SKM-1 treated with dmso at 0.1 percent for 144 hours (cell line): ENCODE measurements at regions not wholly inside any gene's neighbourhood (a gene's known extent, or its start where the extent isn't known, plus 50 kb on each side); places are given as distances from the start of the nearest gene placed in this dataset.

Experiments
- DNase-seq: peaks from one replicate; lab custom pipeline; 2025; ENCODE audit not compliant: unreplicated experiment; lab: John Stamatoyannopoulos, UW

DNA sequence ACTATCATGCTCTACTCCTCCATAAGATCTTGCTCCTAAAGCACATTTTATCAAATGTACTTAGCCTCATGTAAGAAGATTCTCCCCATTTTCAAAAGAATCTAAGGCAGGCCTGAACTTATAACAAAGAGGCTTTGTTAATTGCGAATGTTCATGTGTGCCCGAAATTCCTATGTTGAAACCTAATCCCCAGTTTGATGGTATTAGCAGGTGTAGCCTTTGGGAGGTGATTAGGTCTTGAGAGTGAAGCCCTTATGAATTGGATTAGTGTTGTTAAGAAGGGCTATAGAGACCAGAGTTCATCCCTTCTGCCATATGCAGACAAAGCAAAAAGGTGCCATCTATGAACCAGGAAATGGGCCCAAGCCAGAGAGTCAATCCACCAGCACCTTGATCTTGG, 234.5 kb downstream of the PAX3 start:
- no peak for DNase-seq

DNA sequence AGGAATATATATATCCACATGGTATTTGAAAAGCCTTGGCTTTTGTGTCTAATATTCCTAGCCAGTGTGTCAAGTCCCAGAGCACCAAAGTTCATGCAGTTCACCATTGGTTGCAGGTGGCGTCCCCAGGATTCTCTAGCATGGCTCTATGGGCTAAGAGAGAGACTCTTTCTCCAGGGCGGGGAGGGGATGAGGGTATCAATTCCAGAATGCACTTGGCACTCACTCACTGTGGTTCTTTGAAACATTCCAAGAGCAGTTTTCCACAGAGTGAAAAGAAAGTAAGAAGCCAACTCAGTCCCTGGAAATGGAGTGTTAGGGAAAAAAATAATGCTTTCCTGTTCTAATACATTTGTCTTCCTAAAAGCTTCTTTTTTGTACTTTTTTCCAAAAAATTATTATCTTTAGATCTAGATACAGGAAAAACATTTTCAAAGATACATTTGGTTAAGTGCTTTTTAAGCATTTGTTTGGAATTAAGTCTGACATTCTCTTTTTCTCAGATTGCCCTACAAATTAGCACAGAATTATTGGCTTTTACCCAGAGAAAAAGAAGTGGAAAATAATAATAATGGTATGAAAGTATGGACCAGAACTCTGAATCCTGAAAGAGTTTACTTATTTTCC, 239.9 kb downstream of the PAX3 start:
- DNase-seq, result no peak

DNA sequence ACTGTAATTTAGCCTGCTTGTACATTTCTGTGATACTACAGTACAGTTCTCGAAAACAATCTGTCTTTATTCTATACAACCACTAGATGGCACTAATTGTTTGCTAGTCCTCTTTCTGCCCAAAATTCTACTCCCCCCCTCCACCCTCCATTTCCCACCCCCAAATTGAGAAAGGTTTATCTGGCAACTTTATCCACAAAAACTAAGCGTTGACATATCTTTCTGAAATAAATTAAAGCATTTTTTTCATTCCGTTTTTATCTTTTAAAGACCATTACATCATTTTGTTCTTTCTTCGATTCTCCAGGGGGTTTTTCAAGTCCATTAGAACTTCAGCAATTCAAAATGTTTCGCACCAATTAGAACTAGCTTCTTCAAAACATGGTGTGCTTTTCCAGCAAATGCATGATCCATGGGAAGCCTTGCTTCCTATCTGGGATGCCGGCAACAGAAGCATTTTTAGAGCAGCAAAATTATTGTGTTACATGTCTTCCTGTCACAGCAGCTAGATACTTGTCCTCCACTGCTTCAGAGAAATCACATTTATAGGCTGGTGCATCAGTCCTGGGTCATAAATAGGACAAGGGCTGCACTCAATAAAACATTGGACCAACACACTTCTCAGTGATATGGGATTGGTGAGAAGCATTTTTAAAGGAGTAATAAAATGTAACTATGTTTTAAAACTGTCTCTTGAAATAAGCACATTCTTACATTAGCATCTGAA, 241.3 kb downstream of the PAX3 start:
- DNase-seq, result peak; percentile 9

DNA sequence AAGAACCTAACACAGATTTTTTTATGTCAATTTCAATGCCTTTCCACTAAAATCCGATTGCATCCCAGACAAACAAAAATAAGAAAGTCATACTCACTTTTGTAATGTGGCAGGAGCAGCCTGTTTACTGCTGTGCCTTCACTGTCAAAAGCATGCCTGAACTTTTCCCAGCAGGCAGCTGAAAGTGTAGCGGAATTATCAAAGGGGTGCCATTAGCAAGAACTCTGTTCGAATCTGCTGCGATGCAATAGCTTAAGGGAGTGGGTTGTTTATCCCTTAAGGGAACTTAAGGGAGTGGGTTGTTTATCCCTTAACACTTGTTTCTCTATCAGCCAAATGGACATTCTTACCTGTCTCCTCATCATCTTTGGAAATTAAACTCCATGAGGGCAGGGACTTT, 243.5 kb downstream of the PAX3 start:
- DNase-seq, result no peak

DNA sequence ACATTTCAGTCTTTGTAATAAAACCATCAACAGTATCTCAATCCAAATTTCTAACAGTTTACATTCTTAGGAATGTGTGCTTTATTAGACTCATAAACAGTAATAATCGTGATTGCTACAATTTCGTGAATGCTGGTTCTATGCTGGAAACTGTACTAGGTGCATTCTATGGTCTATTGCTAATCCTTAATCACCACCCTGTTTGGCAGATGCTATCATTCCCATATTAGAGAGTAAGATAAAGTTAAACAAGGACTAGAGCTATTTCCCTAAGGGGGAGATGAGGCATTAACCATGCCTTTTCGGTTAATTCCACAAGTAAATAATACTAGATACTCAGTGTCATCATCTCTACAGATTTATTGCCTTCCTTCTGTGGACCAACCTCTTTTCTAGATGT, 244.0 kb downstream of the PAX3 start:
- no peak for DNase-seq

DNA sequence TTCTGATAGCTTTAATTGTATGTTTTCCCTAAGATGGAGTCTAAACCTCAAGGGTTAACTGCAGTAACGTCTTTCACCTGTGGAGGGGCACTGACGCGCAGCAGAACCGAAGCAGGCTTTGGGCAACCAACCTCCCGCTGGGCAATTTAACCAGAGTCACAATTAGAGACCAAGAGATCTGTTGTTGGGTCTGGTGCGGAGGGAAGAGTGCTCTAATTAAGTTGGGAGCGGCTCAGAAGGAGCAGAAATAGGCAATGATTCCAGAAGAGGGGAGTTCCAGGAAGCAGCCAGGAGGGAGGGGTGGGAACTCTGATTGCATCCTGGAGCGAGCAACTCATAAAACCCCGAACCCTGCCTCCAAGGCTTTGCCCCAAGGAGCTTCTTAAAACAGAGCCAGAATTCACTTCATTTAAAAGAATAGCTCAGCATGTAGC, 245.8 kb downstream of the PAX3 start:
- DNase-seq, result no peak

DNA sequence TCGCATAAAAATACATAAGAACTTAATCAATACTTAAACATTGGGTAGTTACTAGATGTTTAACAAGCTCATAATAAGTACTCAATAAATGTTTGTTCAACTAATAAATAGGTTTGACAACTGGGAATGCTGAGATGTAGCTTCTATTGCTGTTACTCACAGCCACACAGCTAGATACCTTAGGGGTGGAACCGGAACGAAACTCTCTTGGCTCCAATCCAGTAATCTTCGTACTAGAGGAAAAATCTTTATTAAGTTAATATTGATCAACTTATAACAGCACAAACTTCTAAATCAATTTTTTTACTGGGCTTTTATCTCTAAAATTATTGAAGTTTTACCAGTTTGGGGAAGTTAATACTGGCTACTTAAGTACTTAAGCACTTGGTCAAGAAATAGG, 247.8 kb downstream of the PAX3 start:
- DNase-seq, result no peak

DNA sequence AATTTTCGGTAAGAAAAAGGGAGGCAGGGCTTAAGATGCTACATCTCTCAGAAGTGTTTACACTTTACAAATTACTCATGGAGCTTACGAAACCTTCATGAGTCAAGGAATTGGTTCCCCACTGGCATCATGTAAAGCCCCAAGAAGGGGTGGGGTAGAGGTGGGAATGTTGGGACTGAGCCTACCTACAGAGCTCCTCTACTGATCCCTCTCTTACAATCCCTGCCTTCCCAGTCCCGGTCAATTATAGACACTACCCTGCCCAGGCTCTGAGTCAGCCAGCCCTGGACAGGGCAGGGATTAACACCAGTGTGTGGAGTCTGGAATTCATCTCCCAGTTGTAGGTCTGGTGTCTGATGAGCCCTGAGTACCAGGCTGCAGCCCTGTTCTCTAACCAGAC, 248.9 kb downstream of the PAX3 start:
- no peak for DNase-seq

DNA sequence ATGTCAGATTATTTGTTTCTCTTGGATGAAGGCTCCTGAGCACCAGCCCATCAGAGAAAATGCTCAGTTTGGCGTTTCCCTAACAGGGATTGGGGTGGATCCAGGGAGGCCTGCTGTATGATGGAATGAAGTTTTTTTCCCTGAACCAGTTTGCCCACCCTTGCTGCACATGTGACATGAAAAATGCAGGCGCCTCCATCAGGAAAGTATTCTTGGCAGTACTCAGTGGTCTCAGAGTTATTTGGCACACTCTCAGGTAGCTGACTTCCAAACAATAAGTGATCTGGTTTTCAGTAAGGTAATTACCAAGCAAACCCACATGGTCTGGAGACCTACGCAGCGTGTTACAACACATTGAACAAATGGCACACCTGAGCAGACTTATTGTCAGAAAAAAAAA, 254.9 kb downstream of the PAX3 start:
- DNase-seq, result no peak

DNA sequence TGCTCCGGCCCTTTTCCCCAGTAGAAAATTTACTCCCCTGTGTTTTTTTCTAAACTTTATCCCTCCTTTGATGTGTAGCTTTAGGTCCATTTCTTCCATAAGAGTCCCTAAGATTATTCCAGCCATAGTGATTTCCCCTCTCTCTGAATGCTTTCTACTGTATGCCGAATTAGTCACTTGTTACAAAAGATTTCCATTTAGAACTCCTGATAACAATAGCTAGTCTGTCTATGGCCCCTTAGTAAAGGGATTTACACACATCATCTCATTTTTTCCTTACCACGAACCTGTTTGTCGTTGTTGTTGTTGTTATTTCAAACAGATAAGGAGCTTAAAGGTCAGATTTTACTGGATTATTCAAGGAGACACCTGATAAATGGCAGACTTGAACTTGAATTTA, 256.1 kb downstream of the PAX3 start:
- no peak for DNase-seq

DNA sequence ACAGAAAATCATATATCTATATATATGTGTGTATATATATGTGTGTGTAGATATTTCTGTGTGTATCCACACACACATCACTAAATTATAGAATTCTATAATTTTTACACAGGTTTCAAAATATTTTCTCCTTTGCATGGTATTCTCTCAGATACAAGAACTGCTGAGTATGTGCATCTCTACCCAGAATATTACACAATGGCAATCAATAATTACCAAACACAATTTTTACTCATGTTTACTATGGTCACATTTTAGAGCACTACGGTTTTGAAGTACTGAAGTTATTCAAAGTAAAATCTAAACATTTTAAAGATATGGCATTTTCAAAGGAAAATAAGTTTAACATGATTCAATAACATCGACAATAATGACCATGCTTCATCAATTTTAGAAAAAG, 258.5 kb downstream of the PAX3 start:
- no peak for DNase-seq

DNA sequence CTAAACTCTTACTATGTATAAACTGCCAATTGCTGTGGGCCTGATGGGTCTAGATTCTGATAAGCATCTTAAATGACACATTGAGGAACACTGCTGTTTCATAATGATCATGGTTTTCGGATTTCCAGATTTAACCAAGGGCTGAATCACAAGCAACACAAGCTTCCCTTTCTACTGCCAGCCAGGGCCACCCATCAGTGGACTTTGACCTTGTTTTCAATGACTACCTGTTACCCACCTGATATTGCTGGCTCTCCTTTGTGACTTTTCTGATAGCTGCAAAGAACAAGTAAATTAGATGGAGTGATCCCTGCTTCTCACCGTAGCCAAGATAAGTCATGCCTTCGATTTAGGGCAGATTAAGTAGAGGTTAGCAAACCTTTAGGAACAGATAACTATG, 259.0 kb downstream of the PAX3 start:
- DNase-seq, result no peak

DNA sequence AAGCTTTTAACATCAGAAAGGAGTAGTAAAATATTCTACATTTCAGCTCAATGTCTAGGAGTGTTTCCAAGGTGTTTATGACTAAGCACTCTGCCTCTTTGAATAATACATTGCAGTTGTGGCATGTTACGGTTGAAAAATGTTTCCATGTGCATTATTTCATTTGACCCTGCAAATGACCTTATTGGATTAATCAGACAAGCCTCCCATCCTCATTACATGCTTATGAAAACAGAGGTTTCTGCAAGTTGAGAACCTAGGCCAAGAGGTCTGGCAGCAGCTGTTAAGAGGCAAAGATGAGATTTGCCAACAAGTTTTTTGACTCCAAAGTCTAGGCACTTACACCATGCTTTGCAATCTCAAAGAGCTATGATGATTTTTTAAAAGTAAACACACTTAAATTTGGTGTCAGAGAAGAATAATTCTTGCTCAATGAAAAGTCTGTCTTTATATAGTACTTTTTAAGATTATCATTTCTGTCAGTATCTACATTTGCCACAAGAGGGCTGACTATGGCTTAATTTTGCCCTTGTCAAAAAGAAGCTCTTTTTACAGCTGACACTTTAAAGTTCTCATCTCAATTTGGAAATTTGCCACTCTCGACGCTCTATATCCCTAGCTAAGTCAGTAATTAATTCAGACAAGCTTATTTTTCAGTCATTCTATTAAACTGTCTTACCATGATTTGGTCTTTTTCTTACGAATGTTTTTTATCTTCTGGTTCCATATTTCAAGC, 260.6 kb downstream of the PAX3 start:
- peak; percentile 10 for DNase-seq

DNA sequence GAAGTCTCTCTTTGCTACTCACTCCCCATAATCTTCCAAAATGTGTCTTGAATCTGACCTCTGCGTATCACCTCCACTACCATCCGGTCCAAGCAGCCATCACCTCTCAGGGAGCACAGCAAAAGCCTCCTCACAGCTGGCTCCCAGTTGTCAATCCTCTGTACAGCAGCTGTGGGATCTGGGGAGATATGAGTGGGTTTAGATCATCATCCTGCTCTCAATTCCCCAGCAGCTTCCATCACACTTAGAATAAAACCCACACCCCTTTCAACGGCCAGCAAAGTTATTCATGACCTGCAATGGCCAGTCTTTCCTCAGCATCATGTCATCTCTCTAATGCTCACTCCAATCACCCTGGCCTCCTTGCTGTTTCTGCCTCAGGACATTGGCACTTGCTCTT, 261.6 kb downstream of the PAX3 start:
- DNase-seq, result no peak

DNA sequence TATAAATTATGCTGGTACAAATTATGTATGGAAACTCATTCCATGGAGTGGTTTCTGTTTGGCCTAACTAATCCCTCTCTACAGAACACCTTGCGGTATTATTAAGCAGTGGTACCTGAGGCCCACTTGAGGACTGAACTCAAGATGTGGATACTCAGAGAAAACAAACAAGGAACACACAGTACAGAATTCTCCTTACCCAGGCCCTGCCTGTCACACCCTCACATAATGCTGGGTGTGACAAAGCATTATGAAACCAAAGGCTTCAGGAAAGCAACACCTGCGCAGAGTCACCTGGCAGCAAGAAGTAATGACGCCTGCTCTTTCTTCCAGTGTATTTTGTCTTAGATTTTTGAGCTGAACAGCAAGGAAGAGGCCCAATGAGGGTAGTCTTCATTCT, 264.7 kb downstream of the PAX3 start:
- no peak for DNase-seq

DNA sequence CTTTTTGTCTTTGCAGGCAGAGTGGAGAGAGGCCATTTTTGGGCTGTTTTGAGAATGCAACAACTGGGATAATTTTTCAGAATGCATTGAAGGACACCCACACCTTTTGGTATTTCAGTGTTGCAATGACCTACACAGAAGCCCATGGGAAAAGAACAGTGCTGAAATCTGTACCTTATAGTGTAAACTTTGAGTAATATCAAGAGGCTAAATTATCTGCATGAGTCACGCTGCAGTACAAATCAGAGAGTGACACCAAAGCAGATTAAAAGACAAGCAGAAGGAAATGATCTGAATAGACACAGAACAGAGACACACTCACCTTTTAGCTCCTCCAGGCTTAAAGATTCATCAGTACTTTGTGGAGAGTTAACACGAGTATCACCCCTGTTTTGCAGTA, 265.3 kb downstream of the PAX3 start:
- DNase-seq, result no peak

DNA sequence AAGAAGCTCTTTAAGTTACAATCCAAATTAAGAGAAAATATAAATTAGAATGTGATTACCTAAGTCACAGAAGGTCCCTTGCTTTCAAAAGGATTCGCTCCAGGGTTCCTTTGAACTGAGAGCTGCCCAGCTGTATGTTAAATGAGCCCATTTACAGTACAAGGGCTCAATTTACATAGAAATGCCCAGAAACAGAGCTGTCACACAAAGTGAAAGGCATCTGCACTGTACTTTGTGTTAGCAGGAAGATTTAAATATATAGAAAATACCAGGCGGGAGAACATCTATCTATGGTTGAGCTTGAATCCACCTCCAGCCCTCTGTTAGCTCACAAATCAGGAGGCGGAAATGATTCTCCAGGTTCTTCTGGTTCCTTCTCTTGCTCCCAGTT, 272.9 kb downstream of the PAX3 start:
- no peak for DNase-seq

DNA sequence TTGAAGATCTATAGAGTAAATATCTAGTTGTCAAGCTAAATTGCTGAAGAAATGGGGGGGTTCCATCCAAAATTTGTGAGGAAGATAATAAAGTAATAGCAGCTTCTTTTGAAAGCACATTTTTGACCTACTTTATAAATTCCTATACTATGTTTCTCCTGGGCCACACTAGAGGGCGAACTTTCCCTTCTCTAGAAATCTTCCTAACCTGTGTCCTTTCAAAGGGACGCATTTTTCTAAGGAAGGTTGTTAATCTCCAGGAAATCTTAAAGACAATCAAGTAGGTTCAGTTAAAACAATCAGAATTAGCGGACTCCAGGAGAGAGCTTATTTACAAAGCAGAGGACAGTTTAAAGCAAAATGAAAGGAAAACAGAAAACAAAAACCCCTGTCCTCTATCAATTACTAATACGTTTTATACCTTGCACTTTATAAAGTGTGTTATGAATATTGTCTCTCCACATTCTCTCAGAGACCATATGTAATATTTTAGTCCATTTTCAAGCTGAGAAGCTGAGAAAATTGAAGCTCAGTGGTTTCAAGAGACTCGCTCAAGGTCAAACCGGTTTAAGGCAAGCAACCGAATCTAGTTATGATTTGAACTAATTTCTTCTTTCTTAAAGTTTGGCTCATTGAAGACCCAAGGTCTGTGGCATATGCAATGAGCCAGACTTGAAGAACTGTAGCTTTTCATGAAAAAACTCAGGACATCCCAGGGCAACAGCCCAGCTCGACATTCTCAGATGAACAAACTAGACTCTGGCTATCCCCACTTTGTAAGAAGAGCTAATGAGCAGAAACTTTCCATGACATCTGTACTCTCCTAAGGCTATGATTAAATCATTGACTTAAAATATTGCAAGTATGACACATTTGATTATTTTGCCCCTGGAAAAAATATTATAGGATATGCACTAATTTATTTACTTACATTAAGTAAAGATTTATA, 273.6 kb downstream of the PAX3 start:
- peak; percentile 45 for DNase-seq

DNA sequence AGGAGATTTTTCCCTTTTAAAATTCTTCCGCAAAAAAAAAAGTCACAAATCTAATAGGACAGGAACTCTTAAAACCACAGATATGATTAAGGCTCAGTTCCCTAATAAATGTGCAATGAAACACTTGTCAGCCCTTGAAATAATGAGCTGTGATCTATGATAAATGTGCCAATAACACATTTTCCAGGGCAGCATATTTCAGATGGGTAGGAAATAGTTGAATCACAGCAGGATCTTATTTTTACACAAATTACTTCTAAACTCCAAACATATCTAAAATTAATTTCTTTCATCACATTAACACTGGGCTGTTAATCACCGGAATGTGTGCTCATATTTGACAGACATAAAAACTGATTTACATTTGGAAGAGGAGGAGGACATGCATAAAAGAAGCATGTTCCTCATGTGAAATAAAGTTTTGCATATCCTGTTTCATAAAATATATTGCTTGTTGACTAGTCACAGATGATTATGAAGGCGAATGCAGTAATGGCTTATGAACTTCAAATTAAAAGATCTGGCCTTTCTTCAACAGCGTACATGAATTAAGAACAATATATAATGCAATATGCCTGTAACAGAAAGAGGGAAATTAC, 281.4 kb downstream of the PAX3 start:
- no peak for DNase-seq

DNA sequence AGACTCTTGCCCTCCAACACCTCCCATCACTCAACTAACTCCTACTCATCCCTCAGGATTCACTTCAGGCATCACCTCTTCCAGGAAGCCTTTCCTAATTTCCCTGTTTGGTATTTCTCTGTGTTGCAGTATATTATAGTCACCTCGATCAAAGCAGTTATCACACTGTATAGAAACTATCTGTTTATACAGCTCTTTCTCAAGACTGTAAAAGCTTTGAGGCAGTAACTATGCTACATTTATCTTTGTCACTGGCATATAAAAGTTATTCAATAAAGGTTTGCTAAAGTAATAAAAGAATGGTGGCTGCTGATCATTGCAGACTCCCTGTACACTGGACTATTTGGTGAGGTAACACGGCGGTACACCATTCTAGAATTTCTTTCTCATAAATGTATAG, 284.9 kb downstream of the PAX3 start:
- no peak for DNase-seq

DNA sequence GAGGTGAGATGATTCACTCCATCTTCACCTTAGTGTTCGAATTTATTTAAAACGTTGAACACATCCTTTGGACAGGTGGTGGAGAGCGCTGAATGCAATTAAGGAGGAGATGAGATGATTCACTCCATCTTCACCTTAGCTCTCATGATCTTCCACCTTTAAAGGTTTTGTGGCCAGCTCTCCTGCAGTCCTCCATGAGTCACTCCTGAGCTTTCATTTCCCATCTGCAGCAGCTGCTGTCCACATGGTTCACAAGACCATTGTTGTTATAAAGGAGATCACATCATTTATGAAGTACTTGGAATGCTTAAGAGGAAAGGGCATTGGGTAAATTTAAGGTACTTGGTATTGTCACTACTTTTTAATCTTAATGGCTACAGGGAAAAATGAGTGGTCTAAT, 298.5 kb downstream of the PAX3 start:
- DNase-seq, result no peak
